ENCODE measurements at regions not wholly inside any gene's neighbourhood (a gene's known extent, or its start where the extent isn't known, plus 50 kb on each side); places are given as distances from the start of the nearest gene placed in this dataset.

GRCh38 chr10:21021843-21022594 is 124.9 kb upstream of the NEBL start:
- no peak for DNase-seq (ENCODE audit: low spot score)

GRCh38 chr10:21021231-21021630 is 124.1 kb upstream of the NEBL start:
- no peak for DNase-seq (ENCODE audit: low spot score)

- peak; percentile 10 for DNase-seq (ENCODE audit: low spot score)
Measured at GRCh38 chr10:21020545-21020944, 123.4 kb upstream of the NEBL start.

GRCh38 chr10:21019436-21019835 is 122.3 kb upstream of the NEBL start:
- DNase-seq (ENCODE audit: low spot score): no peak

- DNase-seq (ENCODE audit: low spot score): no peak
Measured at GRCh38 chr10:21015851-21016250, 118.7 kb upstream of the NEBL start.

- DNase-seq (ENCODE audit: low spot score): no peak
Measured at GRCh38 chr10:21014141-21014540, 117.0 kb upstream of the NEBL start.

GRCh38 chr10:21011433-21012018 is 114.4 kb upstream of the NEBL start:
- DNase-seq (ENCODE audit: low spot score): no peak

GRCh38 chr10:21010615-21011014 is 113.5 kb upstream of the NEBL start:
- DNase-seq (ENCODE audit: low spot score): no peak

- no peak for DNase-seq (ENCODE audit: low spot score)
Measured at GRCh38 chr10:21003240-21003822, 106.2 kb upstream of the NEBL start.

- DNase-seq (ENCODE audit: low spot score): no peak
Measured at GRCh38 chr10:21002091-21002878, 105.2 kb upstream of the NEBL start.

- no peak for DNase-seq (ENCODE audit: low spot score)
Measured at GRCh38 chr10:20999699-21000098, 102.6 kb upstream of the NEBL start.

- DNase-seq (ENCODE audit: low spot score): no peak
Measured at GRCh38 chr10:20998036-20998435, 100.9 kb upstream of the NEBL start.

- DNase-seq (ENCODE audit: low spot score): no peak
Measured at GRCh38 chr10:20995123-20995987, 98.2 kb upstream of the NEBL start.

GRCh38 chr10:20993830-20994527 is 96.9 kb upstream of the NEBL start:
- DNase-seq (ENCODE audit: low spot score): no peak

- no peak for DNase-seq (ENCODE audit: low spot score)
Measured at GRCh38 chr10:20993389-20993788, 96.3 kb upstream of the NEBL start.

- DNase-seq (ENCODE audit: low spot score): no peak
Measured at GRCh38 chr10:20991526-20991925, 94.4 kb upstream of the NEBL start.

GRCh38 chr10:20990604-20991003 is 93.5 kb upstream of the NEBL start:
- no peak for DNase-seq (ENCODE audit: low spot score)

GRCh38 chr10:20988357-20988983 is 91.4 kb upstream of the NEBL start:
- no peak for DNase-seq (ENCODE audit: low spot score)

- no peak for DNase-seq (ENCODE audit: low spot score)
Measured at GRCh38 chr10:20986049-20986448, 88.9 kb upstream of the NEBL start.

- no peak for DNase-seq (ENCODE audit: low spot score)
Measured at GRCh38 chr10:20984662-20985061, 87.6 kb upstream of the NEBL start.

Measured in hematopoietic multipotent progenitor cell treated with erythropoietin and hydrocortisone succinate and interleukin-3 and kit ligand, for 17 days (in vitro differentiated cells).